ENCODE measurements at regions not wholly inside any gene's neighbourhood (a gene's known extent, or its start where the extent isn't known, plus 50 kb on each side); places are given as distances from the start of the nearest gene placed in this dataset.
"Not testable (repeated sequence)": the region's sequence is repeated elsewhere in the genome, so short reads cannot be mapped to it uniquely, and the experiment has no call there.

- in situ Hi-C loops (cut with MboI; ENCODE audit: low sequenced_read_pairs); ATAC-seq (ENCODE audit: low read depth); H3K27ac ChIP-seq (ENCODE audit: insufficient read depth, low read length); H2AFZ ChIP-seq (replicated peaks; ENCODE audit: low read length, poor library complexity); H2AK5ac ChIP-seq (ENCODE audit: low read depth, low read length); H3K18ac ChIP-seq (ENCODE audit: low read depth, low read length); H3K79me1 ChIP-seq (ENCODE audit: low read depth in 1 of 2, low read length in 2 of 2); H3K9me1 ChIP-seq (ENCODE audit: insufficient read depth, low read length); BruUV-seq (replicated peaks); H2BK120ac ChIP-seq (ENCODE audit: low read depth, low read length); H3K23ac ChIP-seq (ENCODE audit: low read depth, low read length); H4K8ac ChIP-seq (ENCODE audit: low read depth in 2 of 2, low read length in 2 of 2); H2BK5ac ChIP-seq (ENCODE audit: low read depth, low read length, poor library complexity, severe bottlenecking); POLR2A ChIA-PET (ENCODE audit: unreplicated experiment); CTCF ChIA-PET; H2BK15ac ChIP-seq (ENCODE audit: low read depth, low read length); H3K56ac ChIP-seq (ENCODE audit: extremely low read depth, insufficient read depth, low read length); DNase-seq; H3K4ac ChIP-seq (ENCODE audit: low read depth, low read length); H3K4me3 ChIP-seq (ENCODE audit: insufficient read depth, low read depth, low read length); H2AK9ac ChIP-seq (replicated peaks; ENCODE audit: low read depth, low read length, poor library complexity); H3K4me1 ChIP-seq (ENCODE audit: control insufficient read depth, insufficient read depth, low read length); H3K9ac ChIP-seq (ENCODE audit: low read depth, low read length); H4K91ac ChIP-seq (ENCODE audit: insufficient read depth, low read depth, low read length); H3K27me3 ChIP-seq (ENCODE audit: control insufficient read depth, insufficient read depth, low read length); H4K5ac ChIP-seq (ENCODE audit: low read depth, low read length); H2BK20ac ChIP-seq (ENCODE audit: low read depth, low read length); dilution Hi-C loops (cut with HindIII; ENCODE audit: low sequenced_read_pairs, unreplicated experiment); intact Hi-C loops (cut with micrococcal nuclease); H3K14ac ChIP-seq (replicated peaks; ENCODE audit: low read depth, low read length); H3K36me3 ChIP-seq (ENCODE audit: control insufficient read depth, insufficient read depth, low read length); H4K20me1 ChIP-seq (ENCODE audit: insufficient read depth, low read length); H3K4me2 ChIP-seq (ENCODE audit: low read depth, low read length): not testable (repeated sequence)
- H3K9me3 ChIP-seq (ENCODE audit: control insufficient read depth, insufficient read depth, low read length) = peaks cover 25% of the 10 kb centered on the region; the same call in 1 of the 2 replicates
- WGBS, 2 experiments (ENCODE audit: extremely low coverage in 2 of 2, insufficient read length in 1 of 2) = no CpG with 5 or more reads among the region's 3 CpGs
Measured at GRCh38 chr14:97167577-97167976, 370.4 kb downstream of the VRK1 start.

All from IMR-90 (cell line).